Bronchial epithelial cell (primary cell): ENCODE measurements at regions not wholly inside any gene's neighbourhood (a gene's known extent, or its start where the extent isn't known, plus 50 kb on each side); places are given as distances from the start of the nearest gene placed in this dataset.
A peak's percentile ranks its signal among the peaks of the same experiment; 100 is the strongest.

Experiments
- DNase-seq: peaks from one replicate; pipeline ENCODE4 v3.0.0-alpha.2; 2010; ENCODE audit warnings: low read depth
- FAIRE-seq: peaks from 2 replicates; lab custom pipeline; 2011; peaks lifted over from hg19 to GRCh38; lab: Jason Lieb, UNC
- H3K27me3 ChIP-seq: 2 replicates; pipeline ENCODE4 v1.5.1; 2011; ENCODE audit warnings: low read length; ENCODE audit not compliant: control insufficient read depth, insufficient read depth
- H3K36me3 ChIP-seq: 2 replicates; pipeline ENCODE4 v1.5.1; 2011; ENCODE audit warnings: low read length; ENCODE audit not compliant: control insufficient read depth, insufficient read depth
- H3K4me3 ChIP-seq: 2 replicates; pipeline ENCODE4 v1.5.1; 2011; ENCODE audit warnings: mild to moderate bottlenecking, low read depth, low read length, control low read depth
- TF ChIP-seq, protein P1 (sequence below): IDR thresholded peaks from 2 replicates; pipeline ENCODE4 v1.5.1; 2011; ENCODE audit warnings: mild to moderate bottlenecking, moderate library complexity, low read length, control low read depth, inconsistent platforms; ENCODE audit not compliant: insufficient read depth, severe bottlenecking

GRCh38 chr3:104279617-104280016 is 1087.1 kb upstream of the ALCAM start:
- DNase-seq, result peak; percentile 92

DNA sequence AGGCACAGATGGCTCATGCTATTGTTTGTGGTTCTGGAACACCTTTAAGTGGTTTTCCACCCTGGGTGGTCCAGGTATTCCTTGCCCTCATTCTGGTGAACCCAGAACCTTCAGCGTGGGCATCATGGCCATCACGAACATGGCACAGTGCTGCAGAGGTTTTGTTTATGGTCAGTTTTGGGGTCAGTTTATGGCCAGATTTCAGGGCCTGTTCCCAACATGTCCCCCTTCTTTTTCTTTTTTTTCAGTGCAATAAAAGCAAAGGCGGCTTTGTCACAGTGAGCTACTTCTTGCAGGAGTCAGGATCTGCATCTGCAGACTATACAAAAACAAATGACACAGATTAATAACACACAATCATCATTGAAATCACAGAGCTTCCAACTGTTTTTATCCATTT is 1085.0 kb upstream of the ALCAM start:
- FAIRE-seq (no peak), DNase-seq (no peak)
- TF ChIP-seq, protein P1, sequence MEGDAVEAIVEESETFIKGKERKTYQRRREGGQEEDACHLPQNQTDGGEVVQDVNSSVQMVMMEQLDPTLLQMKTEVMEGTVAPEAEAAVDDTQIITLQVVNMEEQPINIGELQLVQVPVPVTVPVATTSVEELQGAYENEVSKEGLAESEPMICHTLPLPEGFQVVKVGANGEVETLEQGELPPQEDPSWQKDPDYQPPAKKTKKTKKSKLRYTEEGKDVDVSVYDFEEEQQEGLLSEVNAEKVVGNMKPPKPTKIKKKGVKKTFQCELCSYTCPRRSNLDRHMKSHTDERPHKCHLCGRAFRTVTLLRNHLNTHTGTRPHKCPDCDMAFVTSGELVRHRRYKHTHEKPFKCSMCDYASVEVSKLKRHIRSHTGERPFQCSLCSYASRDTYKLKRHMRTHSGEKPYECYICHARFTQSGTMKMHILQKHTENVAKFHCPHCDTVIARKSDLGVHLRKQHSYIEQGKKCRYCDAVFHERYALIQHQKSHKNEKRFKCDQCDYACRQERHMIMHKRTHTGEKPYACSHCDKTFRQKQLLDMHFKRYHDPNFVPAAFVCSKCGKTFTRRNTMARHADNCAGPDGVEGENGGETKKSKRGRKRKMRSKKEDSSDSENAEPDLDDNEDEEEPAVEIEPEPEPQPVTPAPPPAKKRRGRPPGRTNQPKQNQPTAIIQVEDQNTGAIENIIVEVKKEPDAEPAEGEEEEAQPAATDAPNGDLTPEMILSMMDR, result no peak
- Histone ChIP-seq H3K27me3 (no peaks in the 10 kb centered on the region), H3K36me3 (no peaks in the 10 kb centered on the region), H3K4me3 (no peak overlapping the region)

More at GRCh38 chr3:104279617-104280016, 1087.1 kb upstream of the ALCAM start:
- no peak for FAIRE-seq
- H3K4me3 ChIP-seq, result no peak overlapping the region
- no peaks in the 10 kb centered on the region for H3K27me3 ChIP-seq
- TF ChIP-seq, protein P1, result no peak
- no peaks in the 10 kb centered on the region for H3K36me3 ChIP-seq

DNA sequence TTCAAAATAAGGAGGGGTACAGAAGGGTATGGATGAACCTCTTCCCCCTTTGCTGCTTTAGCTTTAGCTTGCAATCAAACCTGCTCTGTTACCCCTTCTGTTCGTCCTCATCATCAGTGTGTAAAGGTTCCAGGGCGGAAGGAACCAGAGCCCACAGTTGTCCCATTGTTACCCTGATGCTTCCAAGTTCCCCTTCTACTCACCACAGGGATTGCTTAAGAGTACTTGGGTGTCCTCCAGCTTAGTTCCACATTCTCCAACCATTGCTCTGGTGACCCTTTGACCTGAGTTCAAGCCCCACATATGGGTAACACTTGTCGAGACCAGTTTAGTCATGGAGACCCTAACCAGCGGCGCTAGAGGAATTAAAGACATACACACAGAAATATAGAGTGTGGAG is 1080.1 kb upstream of the ALCAM start:
- H3K27me3 ChIP-seq, result no peaks in the 10 kb centered on the region
- TF ChIP-seq, protein P1, result no peak
- DNase-seq, result no peak
- no peaks in the 10 kb centered on the region for H3K36me3 ChIP-seq
- no peak for FAIRE-seq
- no peak overlapping the region for H3K4me3 ChIP-seq

DNA sequence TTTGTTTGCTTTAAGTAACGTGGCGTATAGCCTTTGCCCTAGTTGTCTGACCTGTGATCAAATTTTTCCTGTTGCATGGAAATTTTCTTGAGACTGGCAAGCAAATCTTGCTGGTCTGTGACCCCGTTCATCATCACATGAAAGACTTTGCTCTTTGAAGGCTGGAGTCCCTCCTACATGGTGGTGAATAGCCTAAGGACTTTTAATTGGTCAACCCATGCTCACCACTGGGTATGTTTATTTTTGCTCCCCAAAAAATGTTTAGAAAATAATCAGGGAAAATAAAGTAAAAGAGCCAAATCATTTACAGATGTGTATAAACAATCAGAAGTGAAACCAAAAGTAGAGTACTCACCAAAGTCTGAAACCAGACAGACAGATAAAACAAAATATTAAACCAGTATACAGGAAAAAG is 1075.3 kb upstream of the ALCAM start:
- TF ChIP-seq, protein P1, result no peak
- H3K36me3 ChIP-seq, result no peaks in the 10 kb centered on the region
- no peak overlapping the region for H3K4me3 ChIP-seq
- FAIRE-seq (no peak), DNase-seq (no peak)
- H3K27me3 ChIP-seq, result no peaks in the 10 kb centered on the region

GRCh38 chr3:104291878-104292277 is 1074.8 kb upstream of the ALCAM start:
- Histone ChIP-seq H3K27me3 (no peaks in the 10 kb centered on the region), H3K36me3 (no peaks in the 10 kb centered on the region), H3K4me3 (no peak overlapping the region)
- TF ChIP-seq, protein P1, result no peak
- DNase-seq (no peak), FAIRE-seq (no peak)

DNA sequence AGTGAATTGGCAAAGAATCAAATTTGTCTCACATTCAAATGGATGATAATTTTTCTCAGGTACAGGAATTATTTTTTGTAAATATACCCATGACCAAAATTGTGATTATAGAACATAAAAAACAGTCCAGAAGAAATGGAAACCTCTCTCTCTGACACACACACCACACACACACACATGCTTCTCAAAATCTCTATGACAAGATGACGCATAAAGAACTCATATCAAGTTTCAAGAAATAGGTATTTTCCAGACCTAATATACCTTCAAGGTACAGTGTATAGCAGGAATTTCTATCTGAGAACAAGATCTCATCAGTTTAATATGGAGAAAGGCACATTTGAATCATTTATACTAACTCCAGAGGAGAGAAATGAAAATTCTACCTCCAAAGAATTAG is 1069.1 kb upstream of the ALCAM start:
- TF ChIP-seq, protein P1, result no peak
- FAIRE-seq (no peak), DNase-seq (peak; percentile 61)
- H3K27me3 ChIP-seq, result no peaks in the 10 kb centered on the region
- H3K36me3 ChIP-seq, result no peaks in the 10 kb centered on the region
- H3K4me3 ChIP-seq, result no peak overlapping the region
